ENCODE measurements at regions not wholly inside any gene's neighbourhood (a gene's known extent, or its start where the extent isn't known, plus 50 kb on each side); places are given as distances from the start of the nearest gene placed in this dataset.

DNA sequence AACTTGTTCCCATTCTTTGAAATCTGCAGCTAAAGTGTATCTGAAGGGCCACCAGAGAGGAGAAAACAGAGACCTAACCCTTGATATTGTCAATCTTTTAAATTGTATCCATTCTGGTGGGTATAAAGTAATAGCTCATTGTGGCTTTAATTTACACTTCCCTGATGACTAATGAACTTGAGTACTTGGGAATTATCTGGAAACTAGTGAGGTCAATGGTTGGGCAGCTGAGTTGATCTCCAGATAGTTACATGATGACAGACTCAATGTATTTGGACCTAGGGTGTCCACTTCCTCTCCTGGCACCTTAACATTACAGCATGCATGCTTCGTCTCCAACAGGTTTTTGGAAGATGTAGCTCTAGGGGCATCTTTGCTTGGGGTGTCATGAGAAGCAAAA lies 195.2 kb downstream of the PDCD6IP start:
- Mint-ChIP-seq H3K4me3 (no peak overlapping the region), H3K36me3 (ENCODE audit: low read depth) (no peaks in the 10 kb centered on the region), H3K27me3 (ENCODE audit: insufficient read depth) (peaks cover 12% of the 10 kb centered on the region), H3K9me3 (peaks cover 6% of the 10 kb centered on the region; the same call in 1 of the 2 replicates), H3K4me1 (ENCODE audit: low read depth) (peaks cover 12% of the 10 kb centered on the region), H3K27ac (no peak overlapping the region)
- TF ChIP-seq, protein P1, sequence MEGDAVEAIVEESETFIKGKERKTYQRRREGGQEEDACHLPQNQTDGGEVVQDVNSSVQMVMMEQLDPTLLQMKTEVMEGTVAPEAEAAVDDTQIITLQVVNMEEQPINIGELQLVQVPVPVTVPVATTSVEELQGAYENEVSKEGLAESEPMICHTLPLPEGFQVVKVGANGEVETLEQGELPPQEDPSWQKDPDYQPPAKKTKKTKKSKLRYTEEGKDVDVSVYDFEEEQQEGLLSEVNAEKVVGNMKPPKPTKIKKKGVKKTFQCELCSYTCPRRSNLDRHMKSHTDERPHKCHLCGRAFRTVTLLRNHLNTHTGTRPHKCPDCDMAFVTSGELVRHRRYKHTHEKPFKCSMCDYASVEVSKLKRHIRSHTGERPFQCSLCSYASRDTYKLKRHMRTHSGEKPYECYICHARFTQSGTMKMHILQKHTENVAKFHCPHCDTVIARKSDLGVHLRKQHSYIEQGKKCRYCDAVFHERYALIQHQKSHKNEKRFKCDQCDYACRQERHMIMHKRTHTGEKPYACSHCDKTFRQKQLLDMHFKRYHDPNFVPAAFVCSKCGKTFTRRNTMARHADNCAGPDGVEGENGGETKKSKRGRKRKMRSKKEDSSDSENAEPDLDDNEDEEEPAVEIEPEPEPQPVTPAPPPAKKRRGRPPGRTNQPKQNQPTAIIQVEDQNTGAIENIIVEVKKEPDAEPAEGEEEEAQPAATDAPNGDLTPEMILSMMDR (IDR thresholded peaks at IDR 0.05) = no peak
- DNase-seq = no peak

DNA sequence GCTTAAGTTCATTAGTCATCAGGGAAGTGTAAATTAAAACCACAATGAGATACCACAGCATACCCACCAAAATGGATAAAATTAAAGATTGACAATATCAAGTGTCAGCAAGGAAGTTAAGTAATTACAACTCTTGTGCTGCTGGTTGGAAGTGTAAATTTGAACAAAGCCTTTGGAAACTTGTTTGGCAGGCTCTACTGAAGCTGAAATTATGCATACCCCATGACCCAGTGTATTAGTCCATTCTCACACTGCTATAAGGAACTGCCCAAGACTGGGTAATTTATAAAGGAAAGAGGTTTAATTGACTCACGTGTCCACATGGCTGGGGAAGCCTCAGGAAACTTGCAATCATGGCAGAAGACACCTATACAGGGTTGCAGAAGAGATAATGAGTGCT lies 196.1 kb downstream of the PDCD6IP start:
- no peak overlapping the region for H3K4me3 Mint-ChIP-seq
- TF ChIP-seq, protein P1 (IDR thresholded peaks at IDR 0.05) = no peak
- no peaks in the 10 kb centered on the region for H3K36me3 Mint-ChIP-seq (ENCODE audit: low read depth)
- peaks cover 6% of the 10 kb centered on the region; the same call in 1 of the 2 replicates for H3K9me3 Mint-ChIP-seq
- H3K27me3 Mint-ChIP-seq (ENCODE audit: insufficient read depth) = peaks cover 10% of the 10 kb centered on the region
- peaks cover 12% of the 10 kb centered on the region for H3K4me1 Mint-ChIP-seq (ENCODE audit: low read depth)
- DNase-seq = no peak
- no peak overlapping the region for H3K27ac Mint-ChIP-seq

DNA sequence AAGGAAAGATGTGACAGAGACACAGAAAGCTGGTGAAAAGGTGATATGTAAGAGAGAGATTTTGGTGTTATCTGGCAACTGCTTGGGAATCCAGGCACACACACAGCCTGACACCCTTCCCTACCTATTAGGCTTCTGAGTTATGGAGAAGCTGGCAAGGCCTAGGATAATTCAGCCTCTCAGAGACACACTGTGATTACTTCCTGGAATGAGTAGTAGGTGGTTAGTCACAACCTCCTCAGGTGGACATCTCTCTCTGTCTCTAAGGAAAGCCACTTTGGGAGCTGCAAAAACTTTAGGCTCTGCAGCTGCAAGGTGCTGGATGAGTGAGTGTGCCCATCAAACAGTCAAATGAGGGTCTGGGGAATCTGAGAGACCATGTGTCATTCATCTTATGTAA lies 201.9 kb downstream of the PDCD6IP start:
- Mint-ChIP-seq H3K36me3 (ENCODE audit: low read depth) (no peaks in the 10 kb centered on the region), H3K27me3 (ENCODE audit: insufficient read depth) (peaks cover 5% of the 10 kb centered on the region), H3K4me1 (ENCODE audit: low read depth) (peaks cover 37% of the 10 kb centered on the region), H3K4me3 (no peak overlapping the region), H3K9me3 (peaks cover 6% of the 10 kb centered on the region; the same call in 1 of the 2 replicates), H3K27ac (no peak overlapping the region)
- DNase-seq = no peak
- TF ChIP-seq, protein P1 (IDR thresholded peaks at IDR 0.05) = no peak

DNA sequence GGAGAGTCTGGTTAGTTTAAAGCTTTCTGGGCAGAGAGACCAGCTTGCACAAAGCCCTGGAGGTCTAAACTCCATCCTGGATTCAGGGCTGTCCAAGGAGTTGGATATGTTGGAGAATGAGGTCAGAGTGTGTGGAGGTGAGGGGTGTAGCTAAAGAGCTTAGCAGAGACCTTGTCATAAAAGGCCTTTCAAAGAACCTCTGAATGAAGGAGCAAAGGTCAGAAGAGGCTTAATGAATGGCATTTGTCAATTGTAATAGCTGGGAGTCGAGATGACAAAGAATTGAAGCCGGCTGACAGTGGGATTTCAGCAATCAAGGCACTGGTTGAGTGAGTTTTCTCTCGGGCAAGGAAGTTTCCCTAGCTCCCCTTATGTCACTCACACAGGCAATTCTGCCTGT lies 202.6 kb downstream of the PDCD6IP start:
- Mint-ChIP-seq H3K4me1 (ENCODE audit: low read depth) (peaks cover 44% of the 10 kb centered on the region), H3K36me3 (ENCODE audit: low read depth) (no peaks in the 10 kb centered on the region), H3K9me3 (peaks cover 6% of the 10 kb centered on the region; the same call in 1 of the 2 replicates), H3K27ac (no peak overlapping the region), H3K27me3 (ENCODE audit: insufficient read depth) (peaks cover 5% of the 10 kb centered on the region), H3K4me3 (no peak overlapping the region)
- DNase-seq = no peak
- TF ChIP-seq, protein P1 (IDR thresholded peaks at IDR 0.05) = no peak

DNA sequence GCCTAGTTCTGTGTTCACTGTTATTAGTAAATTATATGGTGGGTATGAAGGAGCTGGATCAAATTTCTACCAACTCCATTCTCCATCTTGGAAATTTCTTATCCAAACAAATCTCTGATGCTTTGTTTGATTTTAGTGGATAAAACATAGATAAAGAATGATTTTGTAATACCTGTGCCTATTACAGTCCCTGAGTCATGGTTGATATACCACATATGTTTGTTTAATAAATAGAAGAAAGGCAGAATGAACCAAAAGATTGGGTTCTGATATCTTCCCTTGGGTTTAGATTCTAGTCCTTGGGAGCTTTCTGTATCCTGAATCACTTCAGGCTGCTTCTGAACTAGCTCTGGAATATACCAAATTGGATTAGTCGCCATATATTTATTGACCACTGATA lies 203.6 kb downstream of the PDCD6IP start:
- H3K4me1 Mint-ChIP-seq (ENCODE audit: low read depth) = peaks cover 54% of the 10 kb centered on the region
- TF ChIP-seq, protein P1 (IDR thresholded peaks at IDR 0.05) = no peak
- DNase-seq = no peak
- H3K36me3 Mint-ChIP-seq (ENCODE audit: low read depth) = no peaks in the 10 kb centered on the region
- H3K27ac Mint-ChIP-seq = no peak overlapping the region
- no peak overlapping the region for H3K4me3 Mint-ChIP-seq
- peaks cover 5% of the 10 kb centered on the region for H3K27me3 Mint-ChIP-seq (ENCODE audit: insufficient read depth)
- no peaks in the 10 kb centered on the region for H3K9me3 Mint-ChIP-seq

DNA sequence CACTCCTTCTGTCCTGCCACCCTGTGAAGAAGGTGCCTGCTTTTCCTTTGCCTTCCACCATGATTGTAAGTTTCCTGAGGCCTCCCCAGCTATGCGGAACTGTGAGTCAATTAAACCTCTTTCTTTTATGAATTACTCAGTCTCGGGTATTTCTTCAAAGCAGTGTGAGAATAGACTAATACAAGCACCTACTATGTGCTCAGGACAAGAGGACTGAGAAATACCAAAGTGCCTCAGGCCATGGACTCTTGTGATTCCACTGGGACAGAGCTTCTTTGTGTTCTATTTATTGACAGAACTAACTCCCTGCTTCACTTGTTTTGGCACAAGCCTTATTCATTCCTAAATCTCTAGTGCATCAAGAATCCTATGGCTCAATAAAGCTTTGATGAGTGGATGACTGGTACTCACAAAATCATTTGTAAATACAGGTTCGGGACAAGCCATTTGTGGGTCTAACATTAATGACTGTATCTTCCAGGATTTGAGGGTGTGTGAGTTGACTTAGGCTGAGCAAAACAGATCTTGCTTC lies 204.2 kb downstream of the PDCD6IP start:
- no peak overlapping the region for H3K27ac Mint-ChIP-seq
- peaks cover 60% of the 10 kb centered on the region for H3K4me1 Mint-ChIP-seq (ENCODE audit: low read depth)
- H3K9me3 Mint-ChIP-seq = no peaks in the 10 kb centered on the region
- no peak overlapping the region for H3K4me3 Mint-ChIP-seq
- no peaks in the 10 kb centered on the region for H3K36me3 Mint-ChIP-seq (ENCODE audit: low read depth)
- TF ChIP-seq, protein P1 (IDR thresholded peaks at IDR 0.05) = no peak
- DNase-seq = no peak
- H3K27me3 Mint-ChIP-seq (ENCODE audit: insufficient read depth) = peaks cover 5% of the 10 kb centered on the region
